ENCODE measurements at regions not wholly inside any gene's neighbourhood (a gene's known extent, or its start where the extent isn't known, plus 50 kb on each side); places are given as distances from the start of the nearest gene placed in this dataset.

- Histone ChIP-seq H3K9me3 (peaks cover 8% of the 10 kb centered on the region; the same call in 1 of the 2 replicates), H3K36me3 (ENCODE audit: control insufficient read depth, insufficient read depth, low read length) (no peaks in the 10 kb centered on the region), H3K4me3 (ENCODE audit: low read depth, low read length) (no peak overlapping the region), H3K27me3 (replicated peaks; ENCODE audit: control insufficient read depth, insufficient read depth, low read length) (no peaks in the 10 kb centered on the region), H3K4me1 (no peaks in the 10 kb centered on the region)
- CTCF ChIA-PET, result no interaction called here
- Mint-ChIP-seq H3K27me3 (ENCODE audit: insufficient read depth, unreplicated experiment) (peaks cover 8% of the 10 kb centered on the region), H3K36me3 (ENCODE audit: insufficient read depth, unreplicated experiment) (no peaks in the 10 kb centered on the region), H3K4me3 (ENCODE audit: unreplicated experiment) (no peak overlapping the region), H3K9me3 (ENCODE audit: unreplicated experiment) (peaks cover 28% of the 10 kb centered on the region), H3K27ac (ENCODE audit: unreplicated experiment) (no peak overlapping the region), H3K4me1 (ENCODE audit: low read depth, unreplicated experiment) (no peaks in the 10 kb centered on the region)
- DNase-seq, result no peak
- BruUV-seq (replicated peaks), result no TSS peak
- intact Hi-C loops (cut with micrococcal nuclease; ENCODE audit: unreplicated experiment), result no loop called here
- POLR2A ChIA-PET, result no interaction called here
- no peak for TF ChIP-seq CTCF (IDR thresholded peaks at IDR 0.05; ENCODE audit: insufficient read depth in 1 of 2, low read depth in 1 of 2, low read length in 1 of 2, severe bottlenecking in 1 of 2, unreplicated experiment in 1 of 2)
Measured at GRCh38 chr17:54744750-54745149, 155.9 kb upstream of the TOM1L1 start.

GRCh38 chr17:54745239-54745638 is 155.4 kb upstream of the TOM1L1 start:
- H3K4me1 Mint-ChIP-seq (ENCODE audit: low read depth, unreplicated experiment), result no peaks in the 10 kb centered on the region
- intact Hi-C loops (cut with micrococcal nuclease; ENCODE audit: unreplicated experiment), result no loop called here
- H3K9me3 ChIP-seq, result peaks cover 8% of the 10 kb centered on the region; the same call in 1 of the 2 replicates
- H3K36me3 ChIP-seq (ENCODE audit: control insufficient read depth, insufficient read depth, low read length), result no peaks in the 10 kb centered on the region
- no peaks in the 10 kb centered on the region for H3K4me1 ChIP-seq
- POLR2A ChIA-PET, result no interaction called here
- H3K4me3 ChIP-seq (ENCODE audit: low read depth, low read length), result no peak overlapping the region
- no TSS peak for BruUV-seq (replicated peaks)
- H3K27me3 ChIP-seq (replicated peaks; ENCODE audit: control insufficient read depth, insufficient read depth, low read length), result no peaks in the 10 kb centered on the region
- no peak overlapping the region for H3K4me3 Mint-ChIP-seq (ENCODE audit: unreplicated experiment)
- H3K36me3 Mint-ChIP-seq (ENCODE audit: insufficient read depth, unreplicated experiment), result no peaks in the 10 kb centered on the region
- no peak overlapping the region for H3K27ac Mint-ChIP-seq (ENCODE audit: unreplicated experiment)
- H3K9me3 Mint-ChIP-seq (ENCODE audit: unreplicated experiment), result peaks cover 28% of the 10 kb centered on the region
- DNase-seq, result no peak
- no peak for TF ChIP-seq CTCF (IDR thresholded peaks at IDR 0.05; ENCODE audit: insufficient read depth in 1 of 2, low read depth in 1 of 2, low read length in 1 of 2, severe bottlenecking in 1 of 2, unreplicated experiment in 1 of 2)
- CTCF ChIA-PET, result no interaction called here
- peaks cover 8% of the 10 kb centered on the region for H3K27me3 Mint-ChIP-seq (ENCODE audit: insufficient read depth, unreplicated experiment)

- H3K27me3 ChIP-seq (replicated peaks; ENCODE audit: control insufficient read depth, insufficient read depth, low read length), result no peaks in the 10 kb centered on the region
- CTCF ChIA-PET, result no interaction called here
- POLR2A ChIA-PET, result no interaction called here
- intact Hi-C loops (cut with micrococcal nuclease; ENCODE audit: unreplicated experiment), result no loop called here
- no peaks in the 10 kb centered on the region for H3K36me3 ChIP-seq (ENCODE audit: control insufficient read depth, insufficient read depth, low read length)
- BruUV-seq (replicated peaks), result no TSS peak
- DNase-seq, result no peak
- Mint-ChIP-seq H3K36me3 (ENCODE audit: insufficient read depth, unreplicated experiment) (no peaks in the 10 kb centered on the region), H3K4me3 (ENCODE audit: unreplicated experiment) (no peak overlapping the region), H3K9me3 (ENCODE audit: unreplicated experiment) (peaks cover 28% of the 10 kb centered on the region), H3K4me1 (ENCODE audit: low read depth, unreplicated experiment) (no peaks in the 10 kb centered on the region), H3K27ac (ENCODE audit: unreplicated experiment) (no peak overlapping the region), H3K27me3 (ENCODE audit: insufficient read depth, unreplicated experiment) (peaks cover 6% of the 10 kb centered on the region)
- H3K9me3 ChIP-seq, result peaks cover 8% of the 10 kb centered on the region; the same call in 1 of the 2 replicates
- no peak for TF ChIP-seq CTCF (IDR thresholded peaks at IDR 0.05; ENCODE audit: insufficient read depth in 1 of 2, low read depth in 1 of 2, low read length in 1 of 2, severe bottlenecking in 1 of 2, unreplicated experiment in 1 of 2)
- no peak overlapping the region for H3K4me3 ChIP-seq (ENCODE audit: low read depth, low read length)
- H3K4me1 ChIP-seq, result no peaks in the 10 kb centered on the region
Measured at GRCh38 chr17:54745862-54746261, 154.8 kb upstream of the TOM1L1 start.
